Thyroid gland (tissue), 4 donors: ENCODE measurements at regions not wholly inside any gene's neighbourhood (a gene's known extent, or its start where the extent isn't known, plus 50 kb on each side); places are given as distances from the start of the nearest gene placed in this dataset.

Source experiments
- DNase-seq, 2 donors: peaks; one replicate each; pipeline ENCODE4 v3.0.0-alpha.2; 2019
- H3K27ac ChIP-seq, 3 donors: fragments of 200-600 bp; sonication (generic); 1 replicate in 2 of 3; 2 replicates in 1 of 3; pipeline ENCODE4 v1.5.1; 2016 to 2019; ENCODE audit warnings: mild to moderate bottlenecking in 1 of 3, moderate library complexity in 1 of 3
- H3K27me3 ChIP-seq: fragments of 200-600 bp; sonication (generic); one replicate; pipeline ENCODE4 v1.5.1; 2019
- H3K36me3 ChIP-seq, 2 donors: fragments of 200-600 bp; sonication (generic); one replicate each; pipeline ENCODE4 v1.5.1; 2016 to 2019
- H3K4me1 ChIP-seq, 2 donors: fragments of 200-600 bp; sonication (generic); one replicate each; pipeline ENCODE4 v1.5.1; 2017 to 2019
- H3K4me3 ChIP-seq, 3 donors: fragments of 200-600 bp; sonication (generic); replicated peaks in 1 of 3; 1 replicate in 2 of 3; 2 replicates in 1 of 3; pipeline ENCODE4 v1.5.1; 2016; ENCODE audit warnings: mild to moderate bottlenecking in 1 of 3
- H3K9me3 ChIP-seq: fragments of 200-600 bp; sonication (generic); one replicate; pipeline ENCODE4 v1.5.1; 2017
- CTCF ChIP-seq, 6 experiments: fragments of 200-600 bp in 3 of 6; fragments of 450-650 bp in 3 of 6; sonication (generic) in 3 of 6; IDR thresholded peaks; one replicate each; pipeline ENCODE4 v1.5.1; 2016 to 2019; ENCODE audit warnings: antibody characterized with exemption in 6 of 6, mild to moderate bottlenecking in 2 of 6, inconsistent platforms in 1 of 6, moderate library complexity in 1 of 6
- POLR2A ChIP-seq, 2 donors: fragments of 450-650 bp; IDR thresholded peaks; one replicate each; pipeline ENCODE4 v1.6.1; 2017; ENCODE audit warnings: antibody characterized with exemption in 2 of 2, mild to moderate bottlenecking in 2 of 2, moderate library complexity in 1 of 2
- WGBS, 2 donors: methylation state at CpG; one replicate each; pipeline ENCODE4 v1.1.5; 2017; 5-methylcytosine and 5-hydroxymethylcytosine counted together
- intact Hi-C: fragments of 100-400 bp; cut with DNase I; formaldehyde crosslinking; loops from one replicate; pipeline ENCODE4 v1.15.1; 2023

GRCh38 chr13:99903140-99903539 lies 68.4 kb downstream of the ZIC5 start:
- intact Hi-C loops: no loop called here
- Histone ChIP-seq H3K27me3 (no peaks in the 10 kb centered on the region), H3K4me1 (no peaks in the 10 kb centered on the region), H3K4me3 (no peak overlapping the region), H3K27ac (no peak overlapping the region), H3K36me3 (no peaks in the 10 kb centered on the region), H3K9me3 (no peaks in the 10 kb centered on the region)
- DNase-seq: no peak
- TF ChIP-seq CTCF (IDR thresholded peaks at IDR 0.05) (no peak), POLR2A (IDR thresholded peaks at IDR 0.05) (no peak)
- WGBS, 2 donors: 88 to 92% methylated on average over 7 of the region's 7 CpGs

GRCh38 chr13:99902657-99903056 lies 68.9 kb downstream of the ZIC5 start:
- Histone ChIP-seq H3K9me3 (no peaks in the 10 kb centered on the region), H3K4me1 (no peaks in the 10 kb centered on the region), H3K4me3 (no peak overlapping the region), H3K27me3 (no peaks in the 10 kb centered on the region), H3K36me3 (no peaks in the 10 kb centered on the region), H3K27ac (no peak overlapping the region)
- TF ChIP-seq POLR2A (IDR thresholded peaks at IDR 0.05): no peak
- TF ChIP-seq CTCF (IDR thresholded peaks at IDR 0.05): no peak
- intact Hi-C loops: no loop called here
- WGBS, 2 donors: 74 to 83% methylated on average over 4 of the region's 4 CpGs
- no peak for DNase-seq

DNA sequence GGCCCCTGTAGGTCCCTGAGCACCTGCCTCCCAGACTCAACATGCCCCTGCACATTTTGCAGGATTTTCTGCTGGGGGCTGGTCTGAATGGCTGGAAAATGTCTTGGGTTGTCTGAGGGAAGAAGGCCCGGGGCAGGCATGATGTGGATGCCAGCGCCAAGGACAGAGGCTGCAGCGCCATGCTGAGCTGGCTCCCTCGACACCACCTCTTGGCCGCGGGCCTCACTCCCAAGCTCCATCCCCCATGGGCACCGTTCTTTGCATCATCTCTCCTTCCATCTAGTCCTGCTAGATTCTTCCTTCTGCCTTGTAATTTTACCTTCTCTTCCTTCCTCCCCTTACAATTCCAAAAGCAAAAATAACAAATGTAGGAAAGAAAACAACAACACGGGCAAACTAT lies 70.6 kb downstream of the ZIC5 start:
- no peaks in the 10 kb centered on the region for H3K9me3 ChIP-seq
- no peak for DNase-seq
- TF ChIP-seq POLR2A (IDR thresholded peaks at IDR 0.05) (no peak), CTCF (IDR thresholded peaks at IDR 0.05) (no peak)
- intact Hi-C loops: no loop called here
- WGBS, 2 donors: 86 to 91% methylated on average over 8 of the region's 8 CpGs
- H3K4me3 ChIP-seq: no peak overlapping the region
- no peaks in the 10 kb centered on the region for H3K4me1 ChIP-seq
- no peak overlapping the region for H3K27ac ChIP-seq
- H3K36me3 ChIP-seq: no peaks in the 10 kb centered on the region
- peaks cover 7% of the 10 kb centered on the region for H3K27me3 ChIP-seq

DNA sequence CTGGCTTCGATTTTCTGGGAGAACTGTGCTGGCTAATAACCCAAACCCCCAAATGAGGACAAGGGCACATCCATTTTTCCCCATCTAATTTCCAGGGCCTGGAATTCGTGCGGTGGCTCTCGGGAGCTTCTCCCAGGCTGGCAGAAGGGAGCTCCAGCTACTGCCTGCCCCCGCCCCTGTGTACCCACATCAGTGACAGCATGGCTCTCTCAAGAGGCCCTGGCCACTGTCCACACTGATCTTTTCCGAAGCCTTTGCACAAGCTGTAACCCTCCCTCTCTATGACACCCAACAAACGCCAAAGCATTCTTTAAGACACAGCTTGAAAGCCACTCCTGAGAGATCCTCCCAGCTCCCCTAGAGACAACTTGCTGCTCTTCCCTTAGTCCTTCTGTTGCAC lies 73.1 kb downstream of the ZIC5 start:
- no peak for DNase-seq
- Histone ChIP-seq H3K9me3 (no peaks in the 10 kb centered on the region), H3K36me3 (no peaks in the 10 kb centered on the region), H3K27me3 (peaks cover 20% of the 10 kb centered on the region), H3K4me1 (peaks cover 8 to 11% of the 10 kb centered on the region in 2 donors), H3K27ac (no peak overlapping the region), H3K4me3 (no peak overlapping the region)
- intact Hi-C loops: no loop called here
- no peak for TF ChIP-seq CTCF (IDR thresholded peaks at IDR 0.05)
- TF ChIP-seq POLR2A (IDR thresholded peaks at IDR 0.05): no peak
- 74 to 82% methylated on average over 7 of the region's 7 CpGs for WGBS, 2 donors

GRCh38 chr13:99897076-99897440 lies 74.5 kb downstream of the ZIC5 start:
- DNase-seq: no peak
- Histone ChIP-seq H3K36me3 (no peaks in the 10 kb centered on the region), H3K27me3 (peaks cover 20% of the 10 kb centered on the region), H3K4me1 (peaks cover 8 to 11% of the 10 kb centered on the region in 2 donors), H3K27ac (no peak overlapping the region), H3K9me3 (no peaks in the 10 kb centered on the region), H3K4me3 (no peak overlapping the region)
- WGBS, 2 donors: 87 to 92% methylated on average over 7 of the region's 7 CpGs
- TF ChIP-seq POLR2A (IDR thresholded peaks at IDR 0.05) (no peak), CTCF (IDR thresholded peaks at IDR 0.05) (no peak)
- intact Hi-C loops: no loop called here
